ENCODE measurements at regions not wholly inside any gene's neighbourhood (a gene's known extent, or its start where the extent isn't known, plus 50 kb on each side); places are given as distances from the start of the nearest gene placed in this dataset.

DNA sequence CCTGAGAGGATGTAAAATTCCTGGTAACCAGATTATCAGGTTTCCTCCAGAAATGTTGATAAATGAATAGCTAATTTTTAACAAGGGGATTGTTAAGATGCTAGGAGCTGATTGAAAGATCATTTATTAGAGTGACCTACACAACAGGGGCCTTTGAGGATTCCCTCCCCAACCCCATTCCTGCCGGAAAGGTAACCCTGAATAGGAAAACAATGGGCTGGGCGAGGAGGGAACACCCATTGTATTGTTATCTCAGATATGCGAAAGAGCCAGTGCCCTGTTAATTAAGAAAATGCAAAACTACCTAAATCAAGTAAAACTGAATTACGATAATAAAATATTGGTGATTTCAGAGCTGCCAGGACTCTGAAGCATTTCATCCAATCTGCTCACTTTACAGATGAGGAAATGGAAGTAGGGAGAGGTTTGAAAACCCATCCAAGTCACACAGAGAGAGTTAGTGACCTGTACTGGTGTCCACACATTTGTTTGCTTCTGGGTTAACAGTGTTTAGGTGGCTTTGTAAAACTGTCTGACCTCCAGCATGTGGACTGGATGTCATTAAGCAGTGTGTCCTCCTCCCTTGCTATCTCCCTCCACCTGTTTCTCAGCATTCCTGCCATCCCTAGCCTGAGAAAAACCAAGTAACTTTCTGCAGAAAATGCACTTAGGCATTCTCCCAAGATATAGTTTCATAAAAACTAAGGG, 214.8 kb downstream of the TTC6 start:
- H3K27me3 ChIP-seq (ENCODE audit: low read length): no peaks in the 10 kb centered on the region
- H3K9ac ChIP-seq (ENCODE audit: low read length): no peak overlapping the region
- H4K20me1 ChIP-seq (ENCODE audit: low read depth, low read length): no peaks in the 10 kb centered on the region
- no peak overlapping the region for H2AFZ ChIP-seq (ENCODE audit: low read depth, low read length, severe bottlenecking)
- H3K36me3 ChIP-seq (ENCODE audit: low read length): no peaks in the 10 kb centered on the region
- 0 out of 2 replicates have a peak, but pooled peaks cover 4% of the 10 kb centered on the region for H3K9me3 ChIP-seq (ENCODE audit: insufficient read depth, low read length)
- TF ChIP-seq, protein P1, sequence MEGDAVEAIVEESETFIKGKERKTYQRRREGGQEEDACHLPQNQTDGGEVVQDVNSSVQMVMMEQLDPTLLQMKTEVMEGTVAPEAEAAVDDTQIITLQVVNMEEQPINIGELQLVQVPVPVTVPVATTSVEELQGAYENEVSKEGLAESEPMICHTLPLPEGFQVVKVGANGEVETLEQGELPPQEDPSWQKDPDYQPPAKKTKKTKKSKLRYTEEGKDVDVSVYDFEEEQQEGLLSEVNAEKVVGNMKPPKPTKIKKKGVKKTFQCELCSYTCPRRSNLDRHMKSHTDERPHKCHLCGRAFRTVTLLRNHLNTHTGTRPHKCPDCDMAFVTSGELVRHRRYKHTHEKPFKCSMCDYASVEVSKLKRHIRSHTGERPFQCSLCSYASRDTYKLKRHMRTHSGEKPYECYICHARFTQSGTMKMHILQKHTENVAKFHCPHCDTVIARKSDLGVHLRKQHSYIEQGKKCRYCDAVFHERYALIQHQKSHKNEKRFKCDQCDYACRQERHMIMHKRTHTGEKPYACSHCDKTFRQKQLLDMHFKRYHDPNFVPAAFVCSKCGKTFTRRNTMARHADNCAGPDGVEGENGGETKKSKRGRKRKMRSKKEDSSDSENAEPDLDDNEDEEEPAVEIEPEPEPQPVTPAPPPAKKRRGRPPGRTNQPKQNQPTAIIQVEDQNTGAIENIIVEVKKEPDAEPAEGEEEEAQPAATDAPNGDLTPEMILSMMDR (IDR thresholded peaks at IDR 0.05; ENCODE audit: insufficient read depth, low read length, poor library complexity, severe bottlenecking): no peak
- no peak for TF ChIP-seq EZH2phosphoT487 (conservative IDR thresholded peaks at IDR 0.05; ENCODE audit: low read length)
- H3K27ac ChIP-seq (ENCODE audit: low read depth, low read length): no peak overlapping the region
- H3K4me2 ChIP-seq (ENCODE audit: low read depth, low read length, poor library complexity, severe bottlenecking): no peak overlapping the region
- H3F3A ChIP-seq (ENCODE audit: insufficient read depth): no peaks in the 10 kb centered on the region
- H3K9me2 ChIP-seq (replicated peaks; ENCODE audit: insufficient read depth, low read length): no peaks in the 10 kb centered on the region
- H3K79me2 ChIP-seq (ENCODE audit: insufficient read depth, low read length): no peaks in the 10 kb centered on the region
- H3K4me3 ChIP-seq (ENCODE audit: insufficient read depth, low read length, poor library complexity, severe bottlenecking): no peak overlapping the region

DNA sequence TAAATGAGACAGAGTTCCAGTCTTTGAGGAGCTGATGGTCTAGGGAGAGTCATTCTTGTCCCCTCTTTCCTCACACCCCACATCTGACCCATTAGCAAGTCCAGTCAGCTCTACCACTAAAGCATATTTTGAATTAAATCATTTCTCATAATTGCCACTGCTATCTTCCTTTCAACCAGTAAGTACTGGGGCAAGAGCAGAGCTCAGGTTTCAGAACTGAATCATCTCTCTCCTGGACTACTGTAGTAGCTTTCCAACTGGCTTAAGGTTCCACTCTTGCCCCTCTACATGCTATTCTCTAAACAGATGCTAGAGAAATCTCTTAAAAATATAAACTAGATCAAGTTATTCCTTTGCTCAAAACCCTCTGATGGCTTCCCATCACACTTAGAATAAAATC, 218.3 kb downstream of the TTC6 start:
- no peaks in the 10 kb centered on the region for H3K36me3 ChIP-seq (ENCODE audit: low read length)
- H3K9me3 ChIP-seq (ENCODE audit: insufficient read depth, low read length): 0 out of 2 replicates have a peak, but pooled peaks cover 4% of the 10 kb centered on the region
- H3F3A ChIP-seq (ENCODE audit: insufficient read depth): no peaks in the 10 kb centered on the region
- H3K4me2 ChIP-seq (ENCODE audit: low read depth, low read length, poor library complexity, severe bottlenecking): no peak overlapping the region
- no peaks in the 10 kb centered on the region for H3K79me2 ChIP-seq (ENCODE audit: insufficient read depth, low read length)
- H3K27me3 ChIP-seq (ENCODE audit: low read length): no peaks in the 10 kb centered on the region
- no peaks in the 10 kb centered on the region for H4K20me1 ChIP-seq (ENCODE audit: low read depth, low read length)
- H2AFZ ChIP-seq (ENCODE audit: low read depth, low read length, severe bottlenecking): no peak overlapping the region
- H3K9ac ChIP-seq (ENCODE audit: low read length): no peak overlapping the region
- TF ChIP-seq, protein P1 (IDR thresholded peaks at IDR 0.05; ENCODE audit: insufficient read depth, low read length, poor library complexity, severe bottlenecking): no peak
- H3K27ac ChIP-seq (ENCODE audit: low read depth, low read length): no peak overlapping the region
- H3K4me3 ChIP-seq (ENCODE audit: insufficient read depth, low read length, poor library complexity, severe bottlenecking): no peak overlapping the region
- no peaks in the 10 kb centered on the region for H3K9me2 ChIP-seq (replicated peaks; ENCODE audit: insufficient read depth, low read length)

DNA sequence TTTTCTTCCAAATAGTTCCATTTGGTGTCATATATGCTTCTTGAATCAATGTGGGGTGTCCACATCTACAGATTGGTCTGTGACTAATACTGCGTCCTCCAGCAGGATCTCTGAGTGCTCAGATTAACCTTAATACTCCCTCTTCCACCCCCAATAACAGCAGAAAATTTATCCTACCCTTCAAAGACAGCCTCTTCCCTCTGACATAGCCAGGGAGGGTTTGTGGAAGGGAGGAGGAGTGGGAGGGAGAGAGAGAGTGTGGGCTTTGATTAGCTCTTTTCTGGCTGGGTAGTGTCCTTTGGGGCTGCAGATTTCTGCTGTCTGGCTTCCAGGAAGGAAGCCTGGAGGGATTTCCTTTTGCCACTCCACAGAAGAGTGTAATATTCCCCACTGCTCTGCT, 220.7 kb downstream of the TTC6 start:
- Histone ChIP-seq H4K20me1 (ENCODE audit: low read depth, low read length) (no peaks in the 10 kb centered on the region), H3K9ac (ENCODE audit: low read length) (no peak overlapping the region), H3K36me3 (ENCODE audit: low read length) (no peaks in the 10 kb centered on the region), H2AFZ (ENCODE audit: low read depth, low read length, severe bottlenecking) (no peak overlapping the region), H3K9me2 (replicated peaks; ENCODE audit: insufficient read depth, low read length) (no peaks in the 10 kb centered on the region), H3K9me3 (ENCODE audit: insufficient read depth, low read length) (no peaks in the 10 kb centered on the region), H3K4me2 (ENCODE audit: low read depth, low read length, poor library complexity, severe bottlenecking) (no peak overlapping the region), H3K27me3 (ENCODE audit: low read length) (no peaks in the 10 kb centered on the region), H3K27ac (ENCODE audit: low read depth, low read length) (no peak overlapping the region), H3K79me2 (ENCODE audit: insufficient read depth, low read length) (no peaks in the 10 kb centered on the region), H3F3A (ENCODE audit: insufficient read depth) (no peaks in the 10 kb centered on the region), H3K4me3 (ENCODE audit: insufficient read depth, low read length, poor library complexity, severe bottlenecking) (no peak overlapping the region)
- TF ChIP-seq EZH2phosphoT487 (conservative IDR thresholded peaks at IDR 0.05; ENCODE audit: low read length): no peak
- TF ChIP-seq, protein P1 (IDR thresholded peaks at IDR 0.05; ENCODE audit: insufficient read depth, low read length, poor library complexity, severe bottlenecking): no peak
